HG03469 (cell line): ENCODE measurements at regions not wholly inside any gene's neighbourhood (a gene's known extent, or its start where the extent isn't known, plus 50 kb on each side); places are given as distances from the start of the nearest gene placed in this dataset.

Experiments used
- ATAC-seq: cut with Tn5 transposase; IDR thresholded peaks from one replicate; pipeline ENCODE4 v1.9.1; 2021; ENCODE audit warnings: mild to moderate bottlenecking, moderate library complexity, moderate number of reproducible peaks; ENCODE audit not compliant: unreplicated experiment

DNA sequence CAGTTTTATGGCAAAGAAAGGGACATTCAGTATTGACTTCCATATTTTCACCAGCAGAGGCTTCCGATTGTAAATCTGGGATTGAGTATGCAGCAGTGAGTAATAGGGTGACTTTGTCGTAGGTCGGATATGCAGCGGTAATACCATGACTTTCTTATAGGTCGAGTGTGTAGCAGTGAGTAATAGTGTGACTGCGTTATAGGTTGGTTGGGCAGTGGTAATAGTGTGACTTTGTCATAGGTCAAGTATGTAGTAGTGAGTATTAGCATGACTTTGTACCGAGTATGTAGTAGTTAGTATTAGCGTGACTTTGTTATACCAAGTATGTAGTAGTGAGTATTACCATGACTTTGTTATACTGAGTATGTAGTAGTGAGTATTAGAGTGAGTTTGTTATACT is 268.2 kb upstream of the ADARB2 start:
- ATAC-seq, result no peak

DNA sequence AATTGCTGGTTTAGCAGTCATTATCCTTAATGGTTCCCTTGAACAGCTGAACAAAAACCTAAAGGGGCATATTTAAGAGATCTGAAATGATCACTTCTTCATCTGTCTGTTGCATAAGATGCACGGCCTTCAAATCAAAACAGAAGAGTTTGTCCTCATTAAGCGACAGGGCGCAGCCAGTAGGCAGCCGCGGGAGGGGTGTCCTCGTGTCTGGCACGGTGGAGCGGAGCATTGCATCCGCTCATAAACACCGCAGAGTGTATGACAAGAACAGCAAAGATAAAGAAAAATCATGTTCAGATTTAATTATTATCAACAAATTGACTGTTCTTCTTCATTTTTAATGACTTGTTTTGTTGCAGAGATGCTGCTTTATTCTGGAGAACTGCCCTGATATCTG is 255.6 kb upstream of the ADARB2 start:
- ATAC-seq, result no peak

DNA sequence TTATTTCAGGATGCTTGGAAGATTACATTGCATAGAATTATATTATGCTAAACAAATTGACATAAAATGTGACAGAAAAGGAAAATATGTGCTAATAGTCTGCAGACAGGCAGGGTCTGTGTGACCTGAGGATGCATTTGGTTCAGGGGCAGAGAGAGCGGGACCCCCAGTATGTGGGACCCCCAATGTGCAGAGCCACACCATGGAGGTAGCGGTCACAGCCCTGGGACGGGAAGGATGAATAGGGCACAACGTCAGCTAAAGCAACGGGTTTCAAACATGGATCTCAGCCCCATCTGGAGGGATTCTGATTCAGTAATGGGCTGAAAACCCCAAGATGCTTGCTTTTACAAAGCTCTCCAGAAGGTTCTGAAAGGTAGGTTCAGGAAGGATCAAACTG is 251.8 kb upstream of the ADARB2 start:
- ATAC-seq, result no peak

DNA sequence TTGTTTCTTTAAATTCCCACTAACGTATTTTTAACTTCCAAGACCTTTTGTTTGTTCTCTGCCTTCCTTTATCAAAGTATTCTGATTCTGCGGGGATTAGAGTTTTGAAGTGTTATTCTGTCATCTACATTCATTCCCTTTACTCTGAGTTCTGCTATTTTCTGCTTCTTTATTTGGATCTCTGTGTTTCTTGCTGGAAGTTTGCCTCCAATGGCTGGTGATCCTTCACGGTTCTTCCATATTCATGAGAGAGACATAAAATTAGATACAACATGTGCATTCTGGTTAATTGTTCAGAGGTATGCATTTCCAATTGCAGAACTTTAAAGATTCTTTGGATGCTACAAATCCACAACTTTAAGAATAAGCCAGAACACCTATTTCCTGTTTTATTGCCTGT is 244.7 kb upstream of the ADARB2 start:
- no peak for ATAC-seq

DNA sequence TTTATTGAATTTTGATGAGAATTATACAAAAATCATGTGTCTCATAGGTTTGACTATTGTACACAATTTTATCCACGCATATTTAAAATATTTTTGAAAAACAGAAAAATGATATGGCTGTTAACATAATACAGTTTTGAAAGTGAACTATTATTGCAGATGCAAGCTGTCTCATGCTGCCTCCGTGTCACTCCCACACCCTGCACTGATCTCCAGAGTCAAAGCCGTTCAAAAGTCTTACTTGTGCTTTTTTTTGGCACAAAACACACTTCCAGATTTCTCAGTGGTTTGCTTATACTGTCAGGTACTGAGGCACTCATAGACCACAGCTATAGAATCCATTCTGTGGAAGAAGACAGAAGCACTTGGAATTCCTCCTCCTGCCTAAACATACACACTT is 243.1 kb upstream of the ADARB2 start:
- ATAC-seq, result no peak

DNA sequence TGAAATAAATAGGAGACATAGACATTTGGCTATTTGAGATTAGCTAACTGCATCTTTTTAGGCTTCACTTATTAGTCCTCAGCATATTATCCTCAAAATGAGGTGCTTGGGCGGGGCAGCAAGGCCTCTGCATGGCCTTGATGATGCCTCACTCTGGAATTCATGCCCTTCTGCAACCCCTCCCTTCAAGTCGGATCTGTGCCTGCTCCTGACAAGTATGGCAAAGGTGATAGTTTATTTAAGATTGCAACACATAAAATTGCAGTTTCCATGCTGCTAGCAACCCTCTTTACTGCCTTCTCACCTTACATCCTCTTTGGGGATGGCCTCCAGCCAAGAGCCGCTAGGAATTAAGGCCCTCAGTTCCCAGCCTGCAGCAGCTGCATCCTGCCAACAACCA is 241.3 kb upstream of the ADARB2 start:
- no peak for ATAC-seq

DNA sequence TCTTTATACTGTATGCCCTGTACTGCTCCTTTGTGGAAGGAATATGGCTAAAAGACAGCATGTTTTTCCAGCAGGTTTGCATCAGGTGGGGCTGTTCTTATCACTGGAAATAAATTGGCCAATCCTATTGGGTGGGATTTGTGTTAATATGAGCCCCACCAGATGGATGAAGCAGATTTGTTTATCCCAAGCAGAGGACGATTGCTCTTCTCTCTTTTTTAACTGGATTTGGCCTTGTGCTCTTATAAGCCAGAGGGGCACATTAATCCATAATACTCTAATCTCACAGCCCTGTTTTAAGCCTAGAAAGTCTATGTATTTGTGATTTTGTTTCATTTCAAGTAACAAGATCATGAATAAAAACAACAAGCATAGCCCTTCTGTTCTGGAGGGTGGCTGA is 240.1 kb upstream of the ADARB2 start:
- ATAC-seq, result no peak

DNA sequence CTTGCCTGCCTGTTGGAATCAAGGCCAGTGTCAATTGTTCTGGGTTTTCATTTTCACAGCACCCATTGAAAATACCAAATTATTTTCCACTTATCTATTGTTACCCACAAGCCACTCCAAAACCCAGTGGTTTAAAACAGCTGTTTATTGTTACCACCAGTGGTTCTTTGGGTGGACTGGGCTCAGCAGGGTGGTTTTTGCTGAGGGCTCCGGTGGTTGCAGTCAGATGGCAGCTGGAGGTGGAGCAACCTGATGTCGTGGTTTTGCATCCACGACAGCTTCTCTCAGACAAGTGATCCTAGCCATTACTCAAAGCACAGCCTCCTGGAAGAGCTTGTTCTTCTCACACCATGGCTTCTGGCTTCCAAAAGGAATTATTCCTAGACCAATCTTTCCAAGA is 235.1 kb upstream of the ADARB2 start:
- ATAC-seq, result no peak

DNA sequence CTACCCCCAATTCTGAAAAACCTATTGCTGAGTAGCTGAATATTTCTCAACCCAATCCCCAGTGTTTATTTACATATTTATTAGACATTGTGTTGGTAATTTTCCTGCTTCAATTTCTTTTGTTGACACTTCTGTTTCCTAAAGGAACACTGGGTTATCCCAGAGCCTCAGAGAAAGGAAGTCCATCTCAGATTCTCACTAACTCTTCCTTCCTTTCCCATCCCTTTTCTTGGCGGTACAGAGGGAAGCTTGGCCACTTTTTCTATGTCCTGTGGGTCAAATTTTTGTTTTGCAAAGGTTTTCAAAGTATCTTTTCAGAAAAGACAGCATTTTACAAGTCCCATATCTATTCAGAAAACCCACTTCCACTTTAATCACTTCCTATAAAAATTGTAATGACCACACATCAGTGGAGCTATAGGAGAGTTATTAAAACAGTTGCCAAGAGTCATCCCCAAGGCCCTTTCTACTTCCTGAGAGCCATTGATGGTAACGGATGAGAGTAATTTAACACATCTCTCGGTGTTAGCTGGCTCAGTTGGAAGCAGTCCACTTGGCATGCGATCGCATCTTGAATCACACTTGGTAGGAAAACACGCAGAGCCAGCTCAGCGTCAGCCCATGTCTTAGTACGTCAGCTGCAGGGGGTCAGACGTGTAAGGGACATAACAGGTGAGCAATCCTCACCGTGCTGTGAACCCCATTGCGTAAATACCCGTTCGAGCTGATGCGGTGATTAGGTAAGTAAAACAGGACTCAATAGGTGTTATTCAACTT is 231.1 kb upstream of the ADARB2 start:
- ATAC-seq, result no peak

DNA sequence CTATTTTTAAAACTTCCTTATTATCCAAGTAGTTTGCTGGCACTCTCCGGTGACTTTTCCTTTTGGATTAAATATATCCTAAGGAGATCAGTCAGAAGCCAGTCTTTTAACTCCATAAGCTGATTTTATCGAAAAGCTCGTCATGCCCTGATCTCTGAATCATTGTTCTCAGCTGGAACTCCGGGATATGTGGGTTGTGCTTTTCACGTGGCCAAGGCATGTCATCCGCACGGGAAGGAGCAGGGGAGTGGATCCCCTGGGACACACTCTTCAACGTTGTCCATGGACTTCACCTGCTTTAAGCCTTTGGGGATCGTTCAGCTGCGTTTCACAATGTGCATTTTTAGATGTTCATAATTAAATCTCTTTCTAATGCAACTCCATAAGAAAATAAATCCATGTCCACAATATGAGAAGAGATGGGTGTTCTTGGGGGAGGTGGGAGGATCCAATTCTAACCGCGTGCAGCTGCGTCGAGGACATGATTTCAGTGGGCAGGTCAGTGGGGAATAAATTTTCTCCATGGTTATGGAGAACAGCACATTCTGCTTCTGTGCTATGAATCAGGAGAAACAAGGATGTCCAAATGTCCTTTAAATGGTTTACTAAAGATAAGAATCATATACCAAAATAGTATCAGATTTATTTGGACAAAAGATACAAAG is 229.5 kb upstream of the ADARB2 start:
- ATAC-seq, result no peak

DNA sequence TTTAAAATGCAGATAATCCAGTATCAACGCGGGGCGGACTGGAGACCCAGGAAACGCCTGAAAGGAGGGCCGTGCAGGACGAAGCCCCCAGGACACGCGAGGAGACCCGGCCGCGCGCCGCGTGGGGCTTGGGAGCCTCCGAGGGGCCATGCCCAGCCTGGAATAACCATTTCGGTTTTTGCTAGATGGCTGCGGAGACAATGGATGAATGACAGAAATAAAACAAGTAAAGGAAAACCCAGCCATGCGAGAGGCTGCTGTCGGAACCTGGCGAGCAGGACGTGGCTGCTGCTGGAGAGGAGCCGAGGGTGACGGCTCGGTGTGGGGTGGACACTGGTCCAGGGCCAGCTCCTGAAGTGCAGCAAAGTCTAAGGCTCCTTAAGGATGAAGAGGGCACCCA is 227.2 kb upstream of the ADARB2 start:
- no peak for ATAC-seq

DNA sequence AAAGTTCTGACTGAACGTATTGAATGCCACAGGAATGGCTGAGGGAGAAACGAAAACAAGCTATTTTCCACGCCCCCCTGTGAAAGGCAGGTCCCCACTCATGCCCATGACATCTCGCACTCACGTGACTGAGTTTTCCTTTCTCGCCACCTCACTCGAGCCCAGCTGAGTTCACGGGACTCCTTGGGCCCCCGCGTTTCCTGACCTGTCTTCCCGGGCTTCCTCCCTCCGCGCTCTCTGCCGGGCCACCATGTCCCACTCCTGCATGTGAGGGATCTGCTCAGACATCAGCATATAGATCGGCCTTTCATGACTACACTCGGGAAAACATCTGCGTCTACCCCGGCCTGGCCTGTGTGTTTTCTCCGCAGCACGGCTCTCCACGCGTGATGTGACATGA is 226.0 kb upstream of the ADARB2 start:
- no peak for ATAC-seq

DNA sequence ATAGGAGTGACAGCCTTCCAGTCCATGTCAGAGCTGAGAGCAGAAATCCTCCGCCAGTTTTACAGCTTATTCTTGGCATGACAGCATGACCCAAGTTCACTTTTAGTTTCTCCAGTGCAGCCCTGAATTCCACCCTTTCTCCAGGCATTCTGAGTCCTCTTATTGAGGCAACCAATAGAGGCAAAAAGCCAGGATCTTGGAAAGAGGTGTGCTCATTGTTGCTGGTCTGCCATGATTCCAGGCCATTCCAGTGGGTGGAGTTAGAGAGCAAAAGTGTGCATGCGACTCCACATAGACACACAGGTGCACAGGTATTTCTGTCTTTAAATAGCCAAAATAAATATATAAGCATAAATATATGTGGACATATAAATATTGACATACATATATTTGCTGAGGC is 224.7 kb upstream of the ADARB2 start:
- ATAC-seq, result no peak

DNA sequence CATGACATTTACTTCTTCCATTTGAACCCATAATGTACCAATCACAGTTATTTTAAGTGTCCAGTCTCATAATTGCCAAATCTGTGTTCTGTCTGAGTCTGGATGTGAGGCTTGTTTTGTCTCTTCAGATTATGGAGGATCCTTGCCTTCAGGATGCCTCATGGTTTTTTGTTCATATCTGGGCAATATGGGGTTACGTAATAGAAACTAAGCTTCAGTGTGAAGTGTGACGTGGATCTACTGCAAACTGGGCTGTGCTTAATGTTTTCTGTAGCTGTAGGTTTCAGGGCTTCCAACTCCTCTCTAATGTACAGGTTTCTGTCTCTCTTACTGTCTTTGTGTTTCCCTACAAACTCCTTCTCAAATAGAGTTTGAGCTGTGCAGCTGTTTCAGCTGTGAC is 223.7 kb upstream of the ADARB2 start:
- ATAC-seq, result no peak

DNA sequence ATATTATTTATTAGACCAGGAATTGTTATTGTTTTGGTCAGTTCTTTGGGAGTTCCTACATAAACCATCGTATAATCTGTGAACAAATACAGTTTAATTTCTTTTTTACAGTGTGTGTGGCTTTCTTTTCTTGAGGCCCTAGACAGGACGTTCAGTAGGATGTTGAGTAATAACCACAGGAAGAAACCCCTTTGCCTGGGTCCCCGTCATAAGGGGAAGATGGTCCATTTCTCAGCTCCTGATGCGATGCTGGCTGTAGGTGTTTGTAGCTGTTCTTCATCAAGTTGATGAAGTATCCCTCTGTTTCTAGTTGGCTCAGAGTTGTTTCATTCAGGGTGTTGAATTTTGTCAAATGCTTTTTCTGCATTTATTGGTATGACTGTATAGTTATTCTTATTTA is 219.7 kb upstream of the ADARB2 start:
- no peak for ATAC-seq

DNA sequence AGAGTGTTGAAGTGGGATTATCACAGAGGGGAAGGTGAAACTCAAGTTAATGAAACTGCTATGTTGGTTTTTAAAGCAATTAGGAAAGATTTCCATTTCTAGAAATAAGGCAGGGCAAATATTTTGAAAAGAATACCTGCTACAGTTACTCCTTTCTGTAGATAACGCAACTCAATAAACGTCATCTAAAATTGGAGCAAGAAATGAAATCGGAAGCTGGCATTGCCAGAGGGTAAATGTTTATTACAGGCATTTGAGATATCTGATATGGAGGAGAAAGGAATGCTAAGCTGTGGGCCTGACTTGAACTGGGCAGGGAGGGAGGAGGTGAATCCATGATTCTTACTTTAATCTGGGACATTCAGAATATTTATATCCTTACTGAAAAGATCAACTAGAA is 217.0 kb upstream of the ADARB2 start:
- ATAC-seq, result no peak

DNA sequence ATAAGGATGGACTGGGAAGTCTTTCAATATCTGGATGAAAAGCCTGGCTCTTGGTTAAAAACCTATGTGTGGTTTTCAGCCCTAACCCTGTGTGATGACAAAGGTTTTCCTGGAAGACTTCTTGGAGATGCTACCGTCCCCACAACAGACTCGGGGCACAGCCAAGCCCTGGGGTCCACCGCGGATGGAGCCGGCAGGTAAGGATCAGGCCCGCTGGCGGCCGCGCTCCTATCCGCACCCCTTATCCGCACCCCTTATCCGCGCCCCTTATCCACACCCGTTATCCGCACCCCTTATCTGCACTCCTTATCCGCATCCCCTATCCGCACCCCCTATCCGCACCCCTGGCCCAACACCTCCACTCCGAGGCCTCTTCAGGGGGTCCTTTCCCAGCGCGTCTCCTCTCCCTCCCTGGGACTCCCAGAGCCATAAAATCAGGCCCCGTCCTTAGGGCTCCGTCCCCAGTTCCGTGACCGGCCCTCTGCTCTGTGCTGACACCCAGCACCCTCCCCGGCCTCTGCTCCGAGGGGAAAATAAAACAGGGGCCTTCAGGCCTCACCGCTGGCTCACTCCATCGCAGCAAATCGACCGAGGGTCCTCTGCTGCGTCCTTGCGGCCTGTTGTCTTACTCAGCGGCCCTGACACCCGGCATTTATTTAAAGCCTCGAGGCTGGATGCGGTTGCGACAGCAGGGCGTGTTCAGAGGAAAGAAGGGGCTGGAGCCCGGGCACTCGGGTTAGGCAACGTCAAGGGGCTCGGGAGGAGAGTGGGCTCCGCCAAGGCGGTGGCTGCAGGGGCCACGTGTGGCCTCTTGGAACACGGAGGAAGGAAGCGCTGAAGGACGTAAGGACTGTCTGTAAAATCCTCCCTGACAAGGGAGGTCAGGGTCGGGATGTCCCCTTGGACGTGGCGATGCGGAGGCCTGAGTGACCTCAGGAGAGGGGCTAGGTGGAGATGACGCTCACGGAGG is 215.1 kb upstream of the ADARB2 start:
- ATAC-seq, result no peak

DNA sequence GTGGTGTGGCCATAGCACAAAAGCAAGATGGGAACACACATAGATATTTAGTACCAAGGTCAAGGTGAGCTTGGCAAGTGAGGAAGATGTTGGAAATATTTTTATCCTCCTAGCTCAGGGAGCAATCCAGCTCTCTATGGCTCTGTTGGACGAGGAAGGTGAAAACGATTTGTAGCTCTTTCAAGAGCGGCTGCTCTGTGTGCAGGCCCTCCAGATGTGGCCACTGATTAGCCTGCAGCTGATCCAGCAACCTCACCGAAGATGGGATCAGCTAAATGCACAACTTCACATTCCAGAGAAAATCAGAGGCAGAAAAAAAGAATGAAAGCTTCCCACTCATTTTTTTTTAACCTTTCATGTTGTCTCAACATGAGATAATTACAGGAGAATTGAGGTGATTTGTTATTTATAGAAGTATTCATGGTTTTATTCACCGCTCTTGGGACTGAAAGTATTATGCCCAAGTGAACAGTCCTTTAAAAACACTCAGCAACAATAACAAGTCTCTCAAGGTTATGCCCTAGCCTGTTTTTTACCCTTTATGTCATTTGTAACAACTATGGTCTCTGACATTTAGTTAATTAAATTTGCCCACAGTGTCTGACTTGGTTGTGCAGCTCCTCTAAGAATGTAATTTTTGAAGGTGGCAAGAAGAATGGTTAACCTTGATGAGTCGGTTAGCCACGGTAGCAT is 213.6 kb upstream of the ADARB2 start:
- ATAC-seq, result no peak

DNA sequence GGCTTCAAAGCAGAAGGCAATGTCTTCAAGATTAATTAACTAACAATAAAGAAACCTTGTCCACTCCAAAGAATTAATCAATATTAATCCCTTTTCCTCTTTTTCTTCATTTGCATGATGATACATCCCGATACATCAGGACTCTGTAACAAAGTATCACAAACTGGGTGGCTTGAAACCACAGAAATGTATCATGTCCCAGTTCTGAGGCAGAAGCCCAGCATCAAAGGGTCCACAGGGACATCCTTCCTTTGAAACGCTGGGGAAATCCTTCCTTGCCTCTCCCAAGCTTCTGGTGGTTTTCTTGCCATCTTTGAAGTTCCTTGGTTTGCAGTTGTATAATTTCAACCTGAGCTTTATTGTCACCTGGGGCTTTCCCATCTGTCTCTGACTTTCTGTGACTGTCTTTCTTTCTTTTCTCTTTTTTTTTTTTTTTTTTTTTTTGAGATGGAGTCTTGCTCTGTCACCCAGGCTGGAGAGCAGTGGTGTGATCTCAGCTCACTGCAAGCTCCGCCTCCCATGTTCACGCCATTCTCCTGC is 210.2 kb upstream of the ADARB2 start:
- ATAC-seq, result no peak

DNA sequence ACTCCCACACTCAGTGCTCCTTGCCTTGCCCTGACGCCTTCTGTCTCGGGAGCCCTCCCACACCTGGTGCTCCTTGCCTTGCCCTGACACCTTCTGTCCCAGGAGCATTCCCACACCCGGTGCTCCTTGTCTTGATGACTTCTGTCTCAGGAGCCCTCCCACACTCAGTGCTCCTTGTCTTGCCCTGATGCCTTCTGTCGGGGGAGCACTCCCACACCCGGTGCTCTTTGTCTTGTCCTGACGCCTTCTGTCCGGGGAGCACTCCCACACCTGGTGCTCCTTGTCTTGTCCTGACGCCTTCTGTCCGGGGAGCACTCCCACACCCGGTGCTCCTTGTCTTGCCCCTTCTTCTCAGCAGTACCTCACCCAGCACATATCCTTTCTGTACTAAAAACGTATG is 207.2 kb upstream of the ADARB2 start:
- no peak for ATAC-seq

DNA sequence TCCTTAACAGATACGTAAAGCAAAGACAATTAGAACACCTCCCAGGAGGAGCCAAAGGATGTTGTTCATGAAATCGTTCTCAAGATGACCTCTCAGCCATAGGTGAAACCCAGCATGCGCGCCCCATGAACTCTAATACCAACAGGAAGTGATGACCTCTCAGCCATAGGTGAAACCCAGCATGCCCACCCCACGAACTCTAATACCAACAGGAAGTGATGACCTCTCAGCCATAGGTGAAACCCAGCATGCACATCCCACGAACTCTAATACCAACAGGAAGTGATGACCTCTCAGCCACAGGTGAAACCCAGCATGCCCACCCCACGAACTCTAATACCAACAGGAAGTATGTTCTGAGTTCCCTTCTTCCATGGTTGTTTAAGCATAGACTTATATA is 205.2 kb upstream of the ADARB2 start:
- ATAC-seq, result no peak
